ENCODE measurements at regions not wholly inside any gene's neighbourhood (a gene's known extent, or its start where the extent isn't known, plus 50 kb on each side); places are given as distances from the start of the nearest gene placed in this dataset.

DNA sequence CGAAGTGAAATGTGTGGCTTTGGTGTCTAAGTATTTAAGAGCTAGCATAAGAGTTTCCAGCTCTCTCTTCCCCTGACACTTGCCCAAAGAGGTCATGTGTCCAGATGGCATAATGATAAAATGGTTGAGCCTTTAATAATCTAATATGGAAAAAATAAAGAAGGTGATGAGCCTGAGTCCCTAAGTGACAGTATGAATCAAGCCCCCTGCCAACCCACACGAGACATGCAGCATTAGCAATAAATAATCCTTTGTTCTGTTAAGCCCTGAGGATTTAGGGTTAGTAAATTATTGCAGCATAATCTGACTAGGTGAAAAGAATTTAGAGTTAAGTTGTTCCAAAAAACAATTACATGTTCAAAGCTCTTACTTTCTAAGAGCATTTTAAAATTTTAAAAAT, 217.2 kb upstream of the CCDC150 start:
- no peak overlapping the region for H3K4me3 Mint-ChIP-seq
- H3K36me3 Mint-ChIP-seq, result no peaks in the 10 kb centered on the region
- DNase-seq, result no peak
- no peaks in the 10 kb centered on the region for H3K4me1 Mint-ChIP-seq
- peaks cover 2 to 17% (median 3%) of the 10 kb centered on the region in 3 donors for H3K27me3 Mint-ChIP-seq (ENCODE audit: low read depth in 3 of 3)
- no peak overlapping the region for H3K27ac Mint-ChIP-seq
- no peaks in the 10 kb centered on the region for H3K9me3 Mint-ChIP-seq

DNA sequence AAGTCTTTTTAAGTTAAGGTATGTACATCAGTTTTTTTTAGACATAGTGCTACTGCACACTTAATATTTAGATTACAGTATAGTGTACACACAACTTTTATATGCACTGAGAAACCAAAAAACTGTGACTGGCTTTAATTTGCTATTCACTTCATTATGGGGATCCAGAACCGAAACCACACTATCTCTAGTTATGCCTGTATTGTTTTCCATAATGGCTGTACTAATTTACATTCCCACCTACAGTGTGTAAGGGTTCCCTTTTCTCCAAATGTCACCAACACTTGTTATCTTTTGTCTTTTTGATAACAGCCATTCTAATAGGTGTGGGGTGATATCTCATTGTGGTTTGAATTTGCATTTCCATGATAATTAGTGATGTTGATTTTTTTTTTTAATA, 213.4 kb upstream of the CCDC150 start:
- Mint-ChIP-seq H3K27me3 (ENCODE audit: low read depth in 3 of 3) (peaks cover 0 to 11% (median 4%) of the 10 kb centered on the region in 3 donors), H3K4me1 (no peaks in the 10 kb centered on the region), H3K9me3 (no peaks in the 10 kb centered on the region), H3K4me3 (no peak overlapping the region), H3K36me3 (no peaks in the 10 kb centered on the region), H3K27ac (no peak overlapping the region)
- no peak for DNase-seq

DNA sequence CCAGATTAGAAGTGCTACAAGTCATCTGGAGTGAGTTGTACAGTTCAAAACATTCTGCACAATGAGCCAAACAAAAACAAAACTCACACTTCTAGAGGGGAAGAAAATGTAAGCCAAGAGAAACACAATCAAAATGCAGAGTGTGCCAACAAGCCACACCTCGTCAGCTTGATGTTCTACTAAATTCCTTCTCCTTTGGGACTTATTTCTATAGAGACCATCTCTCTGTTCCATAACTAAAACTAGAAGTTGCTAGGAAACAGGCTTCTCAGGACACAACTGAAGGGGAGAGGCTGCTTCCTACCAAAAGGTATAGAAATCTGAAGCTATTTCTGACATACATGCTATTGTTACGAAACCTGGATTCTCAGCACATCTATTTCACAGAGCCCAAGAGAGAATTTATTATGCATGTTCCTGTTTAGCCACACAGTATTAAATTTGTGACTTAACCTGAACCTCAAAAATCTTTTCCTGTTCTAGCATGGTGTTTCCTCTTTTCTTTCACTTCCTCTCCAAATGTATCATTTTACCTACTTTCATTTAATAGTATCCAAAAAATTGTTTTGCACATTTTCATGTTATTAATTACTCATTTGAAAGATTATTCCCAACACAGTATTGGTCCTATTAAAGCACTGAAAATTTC, 211.4 kb upstream of the CCDC150 start:
- no peaks in the 10 kb centered on the region for H3K4me1 Mint-ChIP-seq
- no peaks in the 10 kb centered on the region for H3K36me3 Mint-ChIP-seq
- peaks cover 0 to 9% (median 4%) of the 10 kb centered on the region in 3 donors for H3K27me3 Mint-ChIP-seq (ENCODE audit: low read depth in 3 of 3)
- no peaks in the 10 kb centered on the region for H3K9me3 Mint-ChIP-seq
- no peak overlapping the region for H3K27ac Mint-ChIP-seq
- H3K4me3 Mint-ChIP-seq, result no peak overlapping the region
- DNase-seq, result no peak

DNA sequence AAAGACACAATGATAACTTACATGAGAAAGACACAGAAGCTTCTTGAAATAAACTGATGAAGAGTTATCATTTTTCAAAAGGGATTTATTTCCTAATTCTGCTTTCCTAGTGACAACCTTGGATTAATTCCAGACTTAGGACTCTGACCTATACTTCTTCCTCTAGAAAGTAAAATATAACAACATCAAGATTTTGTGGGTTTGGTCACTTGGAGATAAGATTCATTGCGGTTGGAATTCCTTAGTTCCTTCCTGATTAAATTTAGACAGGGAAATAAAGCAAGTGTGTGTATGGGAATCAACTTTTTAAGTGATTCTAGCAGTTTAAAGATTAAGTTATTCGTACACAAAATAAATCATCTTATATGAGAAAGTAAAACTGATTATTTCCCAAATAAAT, 208.4 kb upstream of the CCDC150 start:
- H3K9me3 Mint-ChIP-seq, result no peaks in the 10 kb centered on the region
- DNase-seq, result no peak
- H3K4me3 Mint-ChIP-seq, result no peak overlapping the region
- H3K27ac Mint-ChIP-seq, result no peak overlapping the region
- H3K27me3 Mint-ChIP-seq (ENCODE audit: low read depth in 3 of 3), result peaks cover 0 to 7% (median 5%) of the 10 kb centered on the region in 3 donors
- H3K4me1 Mint-ChIP-seq, result no peaks in the 10 kb centered on the region
- H3K36me3 Mint-ChIP-seq, result no peaks in the 10 kb centered on the region

DNA sequence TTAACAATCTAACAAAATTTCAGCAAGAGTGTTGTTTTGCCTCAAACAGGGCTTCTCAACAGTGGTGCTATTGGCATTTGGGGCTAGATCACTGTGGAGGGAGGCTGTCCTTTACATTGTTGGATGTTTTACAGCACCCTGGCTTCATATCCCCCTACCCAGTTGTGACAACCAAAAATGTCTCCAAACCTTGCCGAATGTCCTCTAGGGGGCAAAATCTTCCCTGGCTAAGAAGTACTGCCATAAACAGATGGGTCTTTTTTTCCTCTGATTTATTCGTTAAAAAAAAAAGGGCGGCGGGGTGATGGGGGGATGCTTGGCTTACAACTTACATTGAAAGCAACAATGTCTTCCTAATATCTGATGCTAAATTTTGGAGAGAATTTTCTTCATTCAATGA, 207.6 kb upstream of the CCDC150 start:
- Mint-ChIP-seq H3K9me3 (no peaks in the 10 kb centered on the region), H3K36me3 (no peaks in the 10 kb centered on the region), H3K27me3 (ENCODE audit: low read depth in 3 of 3) (peaks cover 0 to 7% (median 5%) of the 10 kb centered on the region in 3 donors), H3K4me1 (no peaks in the 10 kb centered on the region), H3K27ac (no peak overlapping the region), H3K4me3 (no peak overlapping the region)
- no peak for DNase-seq

DNA sequence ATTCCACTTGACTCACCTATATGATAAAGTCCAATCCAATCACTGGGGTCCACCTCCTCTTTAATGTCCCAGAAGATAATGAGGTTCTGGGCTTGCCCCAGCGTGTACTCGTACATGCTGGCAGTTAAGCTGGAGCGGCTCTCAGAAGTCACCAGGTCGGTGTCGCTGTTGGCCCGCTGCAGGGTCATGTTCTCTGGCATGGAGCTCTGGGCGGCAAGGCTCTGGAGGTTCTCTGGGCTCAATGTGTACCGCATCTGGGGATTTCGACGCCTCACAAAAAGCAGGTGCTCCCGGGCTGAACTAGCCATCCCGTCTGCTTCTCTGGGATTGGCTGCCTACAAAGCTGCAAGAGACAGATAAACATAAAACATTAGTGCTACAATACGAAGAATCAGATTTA, 206.4 kb upstream of the CCDC150 start:
- Mint-ChIP-seq H3K27me3 (ENCODE audit: low read depth in 3 of 3) (peaks cover 0 to 9% (median 7%) of the 10 kb centered on the region in 3 donors), H3K9me3 (no peaks in the 10 kb centered on the region), H3K27ac (no peak overlapping the region), H3K4me3 (no peak overlapping the region), H3K4me1 (no peaks in the 10 kb centered on the region), H3K36me3 (no peaks in the 10 kb centered on the region)
- no peak for DNase-seq

DNA sequence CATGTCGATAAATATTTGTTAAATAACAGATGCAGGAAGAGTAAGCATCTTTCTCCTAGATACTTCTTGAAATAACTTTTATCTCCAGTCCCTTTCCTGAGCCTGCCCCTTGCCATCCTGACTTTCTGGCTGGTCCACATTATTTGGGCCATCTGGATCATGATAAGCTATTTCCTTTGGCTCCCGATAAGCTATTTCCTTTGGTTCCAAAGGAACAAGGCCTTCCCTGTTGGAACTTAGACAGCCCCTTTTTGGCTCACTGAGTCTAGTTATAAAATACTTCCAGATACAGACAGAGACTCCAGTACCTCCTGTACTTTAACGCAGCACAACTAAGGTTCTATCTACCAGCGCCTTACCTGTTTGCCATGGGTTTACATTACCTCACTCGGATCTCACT, 205.3 kb upstream of the CCDC150 start:
- Mint-ChIP-seq H3K36me3 (no peaks in the 10 kb centered on the region), H3K4me3 (no peak overlapping the region), H3K27me3 (ENCODE audit: low read depth in 3 of 3) (peaks cover 0 to 7% (median 7%) of the 10 kb centered on the region in 3 donors), H3K27ac (no peak overlapping the region), H3K9me3 (no peaks in the 10 kb centered on the region), H3K4me1 (no peaks in the 10 kb centered on the region)
- DNase-seq, result no peak

DNA sequence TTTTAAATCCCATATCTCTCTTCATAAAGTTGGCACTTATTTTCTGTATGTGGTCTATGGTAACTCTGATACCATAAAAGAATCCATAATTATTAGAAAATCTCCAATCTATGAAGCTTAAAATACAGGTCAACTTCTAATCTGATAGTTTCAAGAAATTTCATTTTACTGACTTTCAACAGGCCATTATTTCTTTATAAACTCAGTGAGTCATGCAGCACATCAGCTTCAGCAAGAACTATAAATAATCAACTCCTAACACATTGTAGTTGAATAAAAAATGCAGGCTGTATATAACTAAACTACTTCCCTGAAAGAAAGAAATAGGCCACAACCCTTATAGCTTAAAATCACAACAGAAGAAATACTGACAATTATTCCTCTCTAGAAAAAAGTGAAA, 204.3 kb upstream of the CCDC150 start:
- no peaks in the 10 kb centered on the region for H3K36me3 Mint-ChIP-seq
- H3K4me1 Mint-ChIP-seq, result no peaks in the 10 kb centered on the region
- H3K4me3 Mint-ChIP-seq, result no peak overlapping the region
- H3K27me3 Mint-ChIP-seq (ENCODE audit: low read depth in 3 of 3), result peaks cover 0 to 10% (median 6%) of the 10 kb centered on the region in 3 donors
- H3K27ac Mint-ChIP-seq, result no peak overlapping the region
- DNase-seq, result no peak
- no peaks in the 10 kb centered on the region for H3K9me3 Mint-ChIP-seq

DNA sequence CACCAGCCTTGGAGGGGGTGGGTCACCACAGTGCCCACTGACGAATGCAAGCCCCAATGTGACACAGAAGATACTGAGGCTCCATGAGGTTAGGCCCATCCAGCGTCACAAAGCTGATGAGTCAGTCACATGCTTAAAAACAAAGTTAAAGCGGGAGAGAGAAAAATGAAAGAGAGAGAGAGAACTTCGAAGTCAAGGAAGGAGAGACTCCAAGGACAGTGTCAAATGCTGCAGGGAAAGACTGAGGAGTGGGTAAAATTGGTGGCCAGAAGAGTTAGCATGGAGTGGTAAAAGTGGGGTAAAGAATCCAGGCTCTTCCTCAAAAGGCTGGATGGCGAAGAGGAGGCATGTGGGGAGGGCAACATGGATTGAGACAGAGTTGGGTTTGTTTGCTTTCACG, 201.9 kb upstream of the CCDC150 start:
- H3K4me1 Mint-ChIP-seq, result no peaks in the 10 kb centered on the region
- no peak for DNase-seq
- H3K4me3 Mint-ChIP-seq, result no peak overlapping the region
- H3K27me3 Mint-ChIP-seq (ENCODE audit: low read depth in 3 of 3), result peaks cover 0 to 8% (median 2%) of the 10 kb centered on the region in 3 donors
- no peak overlapping the region for H3K27ac Mint-ChIP-seq
- H3K9me3 Mint-ChIP-seq, result no peaks in the 10 kb centered on the region
- no peaks in the 10 kb centered on the region for H3K36me3 Mint-ChIP-seq

DNA sequence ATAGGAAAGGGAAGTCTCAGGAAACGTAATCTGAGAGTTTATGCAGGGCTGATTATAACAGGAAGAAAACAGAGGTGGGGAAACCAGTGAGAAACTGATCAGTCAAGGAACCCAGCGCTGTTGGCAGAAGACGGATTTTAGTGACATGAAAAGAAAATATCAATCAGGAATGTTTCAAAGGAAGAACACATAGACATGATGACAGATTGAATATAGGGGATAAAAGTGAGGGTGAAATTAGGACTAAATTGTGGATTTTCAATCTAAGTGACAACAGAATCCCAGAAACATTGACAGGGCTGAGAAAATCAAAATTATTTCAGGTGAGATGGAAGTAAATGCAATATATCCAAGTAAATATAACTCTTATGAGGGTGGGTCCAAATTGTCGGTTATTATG, 199.8 kb upstream of the CCDC150 start:
- H3K27me3 Mint-ChIP-seq (ENCODE audit: low read depth in 3 of 3), result peaks cover 0 to 6% (median 2%) of the 10 kb centered on the region in 3 donors
- no peaks in the 10 kb centered on the region for H3K4me1 Mint-ChIP-seq
- H3K27ac Mint-ChIP-seq, result no peak overlapping the region
- no peaks in the 10 kb centered on the region for H3K9me3 Mint-ChIP-seq
- no peak overlapping the region for H3K4me3 Mint-ChIP-seq
- no peaks in the 10 kb centered on the region for H3K36me3 Mint-ChIP-seq
- no peak for DNase-seq

DNA sequence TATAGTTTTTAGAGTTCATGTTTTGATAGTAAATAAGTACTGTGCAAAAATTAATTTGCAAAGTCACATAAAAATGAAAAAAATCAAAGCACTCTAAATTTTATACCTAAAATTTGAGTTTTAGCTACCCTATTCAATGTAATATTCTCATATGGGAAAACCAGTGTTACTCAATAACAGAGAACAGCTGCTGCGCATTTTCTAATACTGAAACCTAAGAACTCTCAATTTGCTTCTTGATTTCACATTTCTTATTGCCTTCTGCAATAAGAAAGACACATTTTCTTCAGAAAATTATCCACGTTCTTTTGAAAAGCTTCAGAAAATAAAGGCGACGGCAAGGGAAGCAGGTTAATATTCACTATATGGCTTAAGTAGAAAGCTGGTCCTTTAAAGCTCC, 199.1 kb upstream of the CCDC150 start:
- Mint-ChIP-seq H3K27ac (no peak overlapping the region), H3K36me3 (no peaks in the 10 kb centered on the region), H3K9me3 (no peaks in the 10 kb centered on the region), H3K4me3 (no peak overlapping the region), H3K4me1 (no peaks in the 10 kb centered on the region), H3K27me3 (ENCODE audit: low read depth in 3 of 3) (peaks cover 0 to 6% (median 2%) of the 10 kb centered on the region in 3 donors)
- DNase-seq, result no peak

DNA sequence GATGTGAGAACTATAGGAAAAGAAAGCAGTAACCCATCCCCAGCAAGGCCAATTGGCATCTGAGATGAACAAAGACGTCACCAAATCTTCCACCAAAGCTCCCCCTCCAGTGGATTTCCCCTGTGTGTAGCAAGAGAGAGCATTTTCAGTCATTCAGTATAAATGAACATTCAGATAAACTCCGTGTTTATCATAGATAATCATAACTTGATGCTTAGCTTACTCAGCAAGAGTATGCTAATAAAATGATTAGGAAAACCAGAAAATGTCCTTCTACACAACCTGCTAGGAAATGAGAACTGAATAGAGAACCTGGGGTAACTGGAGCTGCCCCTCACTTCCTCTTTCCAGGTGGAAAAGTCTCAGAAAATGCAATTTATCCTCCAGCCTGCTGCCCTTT, 198.0 kb upstream of the CCDC150 start:
- no peaks in the 10 kb centered on the region for H3K36me3 Mint-ChIP-seq

DNA sequence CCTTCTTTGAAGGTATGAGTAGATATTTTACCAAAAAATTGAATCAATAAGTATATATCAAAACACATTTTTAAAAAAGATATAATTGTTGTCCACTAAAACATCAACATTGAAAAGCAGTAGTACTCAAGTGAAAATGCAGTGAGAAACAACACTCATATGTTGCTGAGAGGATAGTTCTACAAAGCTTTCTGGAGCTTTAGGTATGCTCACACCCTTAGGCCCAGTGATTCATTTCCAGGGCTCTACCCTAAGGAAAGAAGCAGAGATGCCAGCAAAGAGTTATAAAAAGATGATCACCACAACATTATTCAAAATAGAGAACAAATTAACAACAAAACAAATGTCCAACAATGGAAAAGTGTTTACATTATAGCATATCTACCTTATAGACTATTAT, 197.3 kb upstream of the CCDC150 start:
- H3K36me3 Mint-ChIP-seq, result no peaks in the 10 kb centered on the region
- DNase-seq, result no peak
- no peak overlapping the region for H3K27ac Mint-ChIP-seq
- H3K27me3 Mint-ChIP-seq (ENCODE audit: low read depth in 3 of 3), result peaks cover 4 to 6% (median 5%) of the 10 kb centered on the region in 3 donors
- no peaks in the 10 kb centered on the region for H3K9me3 Mint-ChIP-seq
- H3K4me1 Mint-ChIP-seq, result no peaks in the 10 kb centered on the region
- no peak overlapping the region for H3K4me3 Mint-ChIP-seq

More for the DNA sequence above, 198.0 kb upstream of the CCDC150 start:
- no peaks in the 10 kb centered on the region for H3K9me3 Mint-ChIP-seq
- H3K4me3 Mint-ChIP-seq, result no peak overlapping the region
- H3K27me3 Mint-ChIP-seq (ENCODE audit: low read depth in 3 of 3), result peaks cover 2 to 6% (median 5%) of the 10 kb centered on the region in 3 donors
- no peaks in the 10 kb centered on the region for H3K4me1 Mint-ChIP-seq
- H3K27ac Mint-ChIP-seq, result no peak overlapping the region
- DNase-seq, result no peak

DNA sequence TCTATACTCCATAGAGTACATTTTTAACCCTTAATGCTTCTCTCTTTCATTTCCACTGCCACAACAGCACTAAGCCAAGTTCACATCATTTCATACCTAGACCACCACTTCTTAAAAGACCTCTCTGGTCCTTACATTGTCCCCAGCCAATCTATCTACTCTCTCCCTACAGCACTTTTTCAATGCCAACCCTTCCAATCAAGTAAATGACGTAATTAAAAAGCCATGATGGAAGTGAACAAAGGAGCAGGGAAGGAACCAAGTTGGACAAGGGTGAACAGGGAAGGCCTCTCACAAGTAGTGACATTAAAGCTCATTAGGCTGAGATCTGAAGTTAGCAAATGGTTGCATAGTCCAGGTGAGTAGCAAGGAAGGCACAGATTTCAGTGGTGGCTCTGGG, 195.1 kb upstream of the CCDC150 start:
- no peak for DNase-seq
- Mint-ChIP-seq H3K4me1 (no peaks in the 10 kb centered on the region), H3K27me3 (ENCODE audit: low read depth in 3 of 3) (peaks cover 2 to 5% (median 3%) of the 10 kb centered on the region in 3 donors), H3K4me3 (no peak overlapping the region), H3K27ac (no peak overlapping the region), H3K9me3 (peaks cover 0 to 3% (median 0%) of the 10 kb centered on the region in 6 donors), H3K36me3 (no peaks in the 10 kb centered on the region)

DNA sequence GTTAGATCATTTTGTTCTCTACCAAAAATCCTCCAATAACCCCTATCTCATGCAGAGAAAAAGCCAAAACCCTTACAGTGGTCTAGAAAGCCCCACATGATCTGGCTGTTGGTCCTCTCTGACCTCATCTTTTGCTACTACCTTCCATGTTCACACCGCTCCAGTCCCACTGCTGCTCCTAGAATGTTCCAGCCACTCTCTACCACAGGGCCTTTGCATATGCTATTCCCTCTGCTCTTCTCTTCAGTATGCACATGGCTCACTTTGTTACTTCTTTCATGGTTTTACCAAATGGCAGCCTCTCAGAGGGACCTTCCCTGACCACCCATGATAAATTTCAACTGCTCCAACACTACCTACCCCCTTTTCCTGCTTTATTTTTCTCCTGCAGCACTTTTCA, 193.5 kb upstream of the CCDC150 start:
- no peak overlapping the region for H3K4me3 Mint-ChIP-seq
- H3K27ac Mint-ChIP-seq, result no peak overlapping the region
- no peak for DNase-seq
- H3K36me3 Mint-ChIP-seq, result no peaks in the 10 kb centered on the region
- no peaks in the 10 kb centered on the region for H3K4me1 Mint-ChIP-seq
- peaks cover 0 to 3% (median 0%) of the 10 kb centered on the region in 6 donors for H3K9me3 Mint-ChIP-seq
- peaks cover 1 to 5% (median 2%) of the 10 kb centered on the region in 3 donors for H3K27me3 Mint-ChIP-seq (ENCODE audit: low read depth in 3 of 3)

Measured in immature natural killer cell (primary cell).